HCT116 (cell line): ENCODE measurements at regions not wholly inside any gene's neighbourhood (a gene's known extent, or its start where the extent isn't known, plus 50 kb on each side); places are given as distances from the start of the nearest gene placed in this dataset.
A peak's percentile ranks its signal among the peaks of the same experiment; 100 is the strongest.

Source experiments
- ATAC-seq: fragments of 200-7000 bp; cut with Tn5 transposase; 2 replicates; pipeline ENCODE4 v1.9.1; 2020; ENCODE audit warnings: mild to moderate bottlenecking, moderate library complexity
- BruUV-seq: library from RNA; stranded (reverse); fragments of 400-500 nt; replicated peaks from 2 replicates; lab custom pipeline; 2021; lab: Mats Ljungman, UMichigan
- CTCF ChIA-PET: fragments of 300-600 bp; sonication (Branson Sonifier 250); formaldehyde crosslinking; loops from one replicate; lab custom pipeline; 2021; ENCODE audit warnings: antibody characterized with exemption; lab: Charles Lee
- POLR2A ChIA-PET: fragments of 300-600, 350-600 bp; sonication (Branson Sonifier 250); formaldehyde crosslinking; loops from one replicate; lab custom pipeline; 2021; ENCODE audit warnings: antibody characterized with exemption; lab: Charles Lee
- RAD21 ChIA-PET, 2 experiments: fragments of 300-600 bp; sonication (Branson Sonifier 250); formaldehyde crosslinking; loops; one replicate each; lab custom pipeline; 2023; ENCODE audit warnings: low total read pairs in 2 of 2; ENCODE audit not compliant: uncharacterized antibody in 2 of 2, unreplicated experiment in 2 of 2, low non-redundant PET in 1 of 2; lab: Charles Lee
- DNase-seq: peaks from one replicate; pipeline ENCODE4 v3.0.0-alpha.2; 2010; ENCODE audit warnings: low read depth, low spot score
- H2AFZ ChIP-seq: fragments of 200-600 bp; shearing (Covaris generic), sonication (generic); 2 replicates; pipeline ENCODE4 v1.6.1; 2017; ENCODE audit warnings: low read depth, mixed run types, mixed read lengths, antibody characterized with exemption, low read length; ENCODE audit not compliant: poor library complexity, severe bottlenecking
- H3K27ac ChIP-seq: 2 replicates; pipeline ENCODE4 v1.5.1; 2012; ENCODE audit warnings: low read depth, low read length
- H3K27me3 ChIP-seq: fragments of 200-600 bp; sonication (generic); 2 replicates; pipeline ENCODE4 v1.6.1; 2016; ENCODE audit warnings: mixed run types, low read length, mixed read lengths; ENCODE audit not compliant: insufficient read depth
- H3K36me3 ChIP-seq, 2 experiments: fragments of 200-500 bp in 1 of 2; fragments of 200-600 bp in 1 of 2; sonication (Bioruptor generic) in 1 of 2; sonication (generic) in 1 of 2; 2 replicates each; pipeline versions ENCODE4 v1.5.1 to v1.6.1; 2014 to 2016; ENCODE audit warnings: low read length in 2 of 2, inconsistent platforms in 1 of 2, mixed read lengths in 1 of 2, mixed run types in 1 of 2; ENCODE audit not compliant: insufficient read depth in 2 of 2, control insufficient read depth in 1 of 2
- H3K4me1 ChIP-seq, 2 experiments: fragments of 200-600 bp in 1 of 2; sonication (generic) in 1 of 2; 2 replicates each; pipeline versions ENCODE4 v1.5.1 to v1.6.1; 2012 to 2017; ENCODE audit warnings: low read length in 2 of 2, inconsistent platforms in 1 of 2, mild to moderate bottlenecking in 1 of 2, mixed read lengths in 1 of 2, mixed run types in 1 of 2, moderate library complexity in 1 of 2; ENCODE audit not compliant: insufficient read depth in 2 of 2, control insufficient read depth in 1 of 2
- H3K4me2 ChIP-seq: fragments of 200-600 bp; sonication (generic); 2 replicates; pipeline ENCODE4 v1.6.1; 2017; ENCODE audit warnings: mixed run types, low read length, mixed read lengths
- H3K4me3 ChIP-seq, 2 experiments: fragments of 200-600 bp in 1 of 2; sonication (generic) in 1 of 2; replicated peaks in 1 of 2; 2 replicates each; pipeline ENCODE4 v1.5.1; 2011 to 2016; ENCODE audit warnings: low read length in 2 of 2, control low read depth in 1 of 2, low read depth in 1 of 2, mild to moderate bottlenecking in 1 of 2, mixed read lengths in 1 of 2, mixed run types in 1 of 2
- H3K79me2 ChIP-seq: fragments of 200-600 bp; sonication (generic); 2 replicates; pipeline ENCODE4 v1.6.1; 2017; ENCODE audit warnings: mild to moderate bottlenecking, mixed run types, low read length, moderate library complexity, mixed read lengths; ENCODE audit not compliant: insufficient read depth
- H3K9ac ChIP-seq: fragments of 200-600 bp; sonication (generic); 2 replicates; pipeline ENCODE4 v1.6.1; 2016; ENCODE audit warnings: low read length, mixed read lengths
- H3K9me2 ChIP-seq: fragments of 200-600 bp; sonication (generic), shearing (Covaris generic); 2 replicates; pipeline ENCODE4 v1.6.1; 2017; ENCODE audit warnings: mixed run types, mild to moderate bottlenecking, moderate library complexity; ENCODE audit not compliant: insufficient read depth
- H3K9me3 ChIP-seq, 2 experiments: fragments of 200-500 bp in 1 of 2; fragments of 200-600 bp in 1 of 2; sonication (Bioruptor generic) in 1 of 2; sonication (generic) in 1 of 2; 2 replicates each; pipeline ENCODE4 v1.6.1; 2014 to 2017; ENCODE audit warnings: low read length in 2 of 2, mixed read lengths in 2 of 2, inconsistent platforms in 1 of 2, low read depth in 1 of 2, mild to moderate bottlenecking in 1 of 2, mixed run types in 1 of 2, moderate library complexity in 1 of 2; ENCODE audit not compliant: control insufficient read depth in 1 of 2, insufficient read depth in 1 of 2
- H4K20me1 ChIP-seq: fragments of 200-600 bp; sonication (generic), shearing (Covaris generic); 2 replicates; pipeline ENCODE4 v1.6.1; 2017; ENCODE audit warnings: mixed run types, mild to moderate bottlenecking, moderate library complexity; ENCODE audit not compliant: insufficient read depth
- JUND ChIP-seq: IDR thresholded peaks from 2 replicates; pipeline ENCODE4 v1.6.1; 2012
- POLR2A ChIP-seq: IDR thresholded peaks from 2 replicates; pipeline ENCODE4 v1.7.0; 2011; ENCODE audit warnings: borderline replicate concordance; ENCODE audit not compliant: insufficient read depth, insufficient read length; ENCODE audit errors: extremely low read depth
- intact Hi-C: fragments of 100-400 bp; cut with micrococcal nuclease; formaldehyde crosslinking; loops from 2 replicates; pipeline ENCODE4 v1.10.0; 2022
- TF ChIP-seq, protein P1 (sequence below), 3 experiments: fragments of 200-600 bp in 1 of 3; sonication (generic) in 1 of 3; IDR thresholded peaks in 2 of 3; conservative IDR thresholded peaks in 1 of 3; 2 replicates each; pipeline ENCODE4 v1.5.1; 2012 to 2017; ENCODE audit warnings: low read depth in 2 of 3, low read length in 2 of 3, antibody characterized with exemption in 1 of 3, borderline replicate concordance in 1 of 3, control low read depth in 1 of 3, mild to moderate bottlenecking in 1 of 3, mixed read lengths in 1 of 3, mixed run types in 1 of 3, moderate library complexity in 1 of 3; ENCODE audit not compliant: insufficient read depth in 1 of 3

DNA sequence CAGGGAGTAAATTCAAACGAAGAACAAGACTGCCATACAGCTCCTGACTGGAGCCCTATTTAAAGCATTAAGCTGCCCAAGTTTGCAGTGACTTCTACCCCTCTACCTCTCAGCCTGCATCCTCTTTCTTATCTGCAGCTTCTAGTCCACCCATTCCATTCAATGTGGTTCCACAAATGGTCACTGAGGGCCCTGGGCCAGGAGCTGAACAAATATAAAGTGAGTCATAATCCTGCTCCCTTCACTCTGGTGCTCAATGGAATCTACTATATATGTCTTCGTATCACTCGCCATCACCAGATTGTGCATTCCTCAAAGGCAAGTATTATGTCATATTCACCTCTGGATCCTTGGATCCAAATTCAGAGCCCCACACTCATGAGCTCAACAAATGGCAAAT lies 398.7 kb downstream of the BRINP2 start:
- no peaks in the 10 kb centered on the region for H3K9me2 ChIP-seq
- ATAC-seq (no peak), DNase-seq (no peak)
- POLR2A ChIA-PET, result no interaction called here
- H3K9me3 ChIP-seq, result no peaks in the 10 kb centered on the region
- BruUV-seq, result no TSS peak
- no peak for TF ChIP-seq JUND
- no peaks in the 10 kb centered on the region for H3K27me3 ChIP-seq
- H3K9ac ChIP-seq, result no peak overlapping the region
- H3K4me2 ChIP-seq, result no peak overlapping the region
- CTCF ChIA-PET, result no interaction called here
- no peaks in the 10 kb centered on the region for H4K20me1 ChIP-seq
- no peak overlapping the region for H2AFZ ChIP-seq
- no peaks in the 10 kb centered on the region for H3K79me2 ChIP-seq
- no peak overlapping the region for H3K4me3 ChIP-seq
- intact Hi-C loops, result no loop called here
- no peaks in the 10 kb centered on the region for H3K4me1 ChIP-seq
- H3K27ac ChIP-seq, result no peak overlapping the region
- no peaks in the 10 kb centered on the region for H3K36me3 ChIP-seq
- RAD21 ChIA-PET, result no interaction called here

DNA sequence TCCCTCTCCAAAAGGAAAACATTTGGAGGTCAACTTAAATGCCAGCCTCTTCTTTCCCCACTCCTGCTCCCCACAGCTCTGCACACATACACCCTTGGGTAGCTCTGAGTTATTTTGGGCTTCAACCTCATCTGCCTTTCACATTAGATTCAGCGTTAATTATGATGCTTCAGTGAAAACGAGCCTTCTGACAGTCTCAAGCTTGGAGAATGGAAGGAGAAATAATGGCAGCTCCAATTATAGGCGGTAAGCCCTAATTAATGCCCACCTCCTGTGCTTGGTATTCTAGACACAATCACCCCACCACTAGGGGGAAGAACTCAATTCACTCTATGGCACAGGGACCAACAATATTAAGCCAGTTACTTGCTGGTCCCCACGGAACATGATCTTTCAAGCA lies 397.9 kb downstream of the BRINP2 start:
- RAD21 ChIA-PET, result no interaction called here
- H3K79me2 ChIP-seq, result no peaks in the 10 kb centered on the region
- no peak for TF ChIP-seq POLR2A
- TF ChIP-seq, protein P1, sequence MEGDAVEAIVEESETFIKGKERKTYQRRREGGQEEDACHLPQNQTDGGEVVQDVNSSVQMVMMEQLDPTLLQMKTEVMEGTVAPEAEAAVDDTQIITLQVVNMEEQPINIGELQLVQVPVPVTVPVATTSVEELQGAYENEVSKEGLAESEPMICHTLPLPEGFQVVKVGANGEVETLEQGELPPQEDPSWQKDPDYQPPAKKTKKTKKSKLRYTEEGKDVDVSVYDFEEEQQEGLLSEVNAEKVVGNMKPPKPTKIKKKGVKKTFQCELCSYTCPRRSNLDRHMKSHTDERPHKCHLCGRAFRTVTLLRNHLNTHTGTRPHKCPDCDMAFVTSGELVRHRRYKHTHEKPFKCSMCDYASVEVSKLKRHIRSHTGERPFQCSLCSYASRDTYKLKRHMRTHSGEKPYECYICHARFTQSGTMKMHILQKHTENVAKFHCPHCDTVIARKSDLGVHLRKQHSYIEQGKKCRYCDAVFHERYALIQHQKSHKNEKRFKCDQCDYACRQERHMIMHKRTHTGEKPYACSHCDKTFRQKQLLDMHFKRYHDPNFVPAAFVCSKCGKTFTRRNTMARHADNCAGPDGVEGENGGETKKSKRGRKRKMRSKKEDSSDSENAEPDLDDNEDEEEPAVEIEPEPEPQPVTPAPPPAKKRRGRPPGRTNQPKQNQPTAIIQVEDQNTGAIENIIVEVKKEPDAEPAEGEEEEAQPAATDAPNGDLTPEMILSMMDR (IDR thresholded peaks at IDR 0.05 in 2 of 3, conservative IDR thresholded peaks at IDR 0.05 in 1 of 3; ENCODE audit: borderline replicate concordance in 1 of 3, insufficient read depth in 1 of 3, low read depth in 2 of 3, low read length in 2 of 3), result peak in 2 of 3 experiments; percentile 8 to 35; a peak in 2 of 6 replicates
- H3K4me1 ChIP-seq, result no peaks in the 10 kb centered on the region
- POLR2A ChIA-PET, result no interaction called here
- H3K9me2 ChIP-seq, result no peaks in the 10 kb centered on the region
- H3K27ac ChIP-seq, result no peak overlapping the region
- H3K36me3 ChIP-seq, result no peaks in the 10 kb centered on the region
- H3K9me3 ChIP-seq, result no peaks in the 10 kb centered on the region
- H3K27me3 ChIP-seq, result no peaks in the 10 kb centered on the region
- intact Hi-C loops, result no loop called here
- CTCF ChIA-PET, result no interaction called here
- no peak overlapping the region for H3K4me2 ChIP-seq
- H4K20me1 ChIP-seq, result no peaks in the 10 kb centered on the region
- H3K4me3 ChIP-seq, result no peak overlapping the region
- BruUV-seq, result no TSS peak
- DNase-seq, result no peak
- H2AFZ ChIP-seq, result no peak overlapping the region
- ATAC-seq, result peak; percentile 57; the same call in 1 of the 2 replicates
- no peak overlapping the region for H3K9ac ChIP-seq
